Midbrain (tissue), 1 donor: ENCODE measurements at regions not wholly inside any gene's neighbourhood (a gene's known extent, or its start where the extent isn't known, plus 50 kb on each side); places are given as distances from the start of the nearest gene placed in this dataset.

Experiments used
- DNase-seq: peaks from one replicate; lab custom pipeline; 2025; lab: John Stamatoyannopoulos, UW

GRCh38 chr20:20881808-20882207 is 169.4 kb upstream of the RALGAPA2 start:
- DNase-seq: no peak

- no peak for DNase-seq
These were observed 164.6 kb upstream of the RALGAPA2 start for GRCh38 chr20:20877079-20877478.

GRCh38 chr20:20875716-20876115 is 163.3 kb upstream of the RALGAPA2 start:
- no peak for DNase-seq

- no peak for DNase-seq
These were observed 160.0 kb upstream of the RALGAPA2 start for GRCh38 chr20:20872428-20872827.

GRCh38 chr20:20869161-20869775 is 156.8 kb upstream of the RALGAPA2 start:
- no peak for DNase-seq

- peak; percentile 46 for DNase-seq
These were observed 152.1 kb upstream of the RALGAPA2 start for GRCh38 chr20:20864351-20865096.

GRCh38 chr20:20860078-20860806 is 147.8 kb upstream of the RALGAPA2 start:
- peak; percentile 94 for DNase-seq

- no peak for DNase-seq
These were observed 147.1 kb upstream of the RALGAPA2 start for GRCh38 chr20:20859510-20859909.

GRCh38 chr20:20856956-20857355 is 144.5 kb upstream of the RALGAPA2 start:
- no peak for DNase-seq

- no peak for DNase-seq
These were observed 143.9 kb upstream of the RALGAPA2 start for GRCh38 chr20:20856306-20856705.

- DNase-seq: no peak
These were observed 138.9 kb upstream of the RALGAPA2 start for GRCh38 chr20:20851385-20851784.

- DNase-seq: no peak
These were observed 138.0 kb upstream of the RALGAPA2 start for GRCh38 chr20:20850407-20850806.

- peak; percentile 84 for DNase-seq
These were observed 136.7 kb upstream of the RALGAPA2 start for GRCh38 chr20:20849161-20849560.

GRCh38 chr20:20847814-20848213 is 135.4 kb upstream of the RALGAPA2 start:
- DNase-seq: no peak

- DNase-seq: no peak
These were observed 131.5 kb upstream of the RALGAPA2 start for GRCh38 chr20:20843982-20844381.

GRCh38 chr20:20839771-20840170 is 127.3 kb upstream of the RALGAPA2 start:
- no peak for DNase-seq

GRCh38 chr20:20837574-20838021 is 125.2 kb upstream of the RALGAPA2 start:
- DNase-seq: peak; percentile 86

GRCh38 chr20:20836836-20837235 is 124.4 kb upstream of the RALGAPA2 start:
- DNase-seq: no peak

GRCh38 chr20:20835897-20836296 is 123.5 kb upstream of the RALGAPA2 start:
- no peak for DNase-seq

- DNase-seq: no peak
These were observed 121.6 kb upstream of the RALGAPA2 start for GRCh38 chr20:20834008-20834407.

- DNase-seq: no peak
These were observed 120.3 kb upstream of the RALGAPA2 start for GRCh38 chr20:20832715-20833114.

GRCh38 chr20:20831794-20832193 is 119.3 kb upstream of the RALGAPA2 start:
- DNase-seq: no peak

GRCh38 chr20:20829681-20830080 is 117.2 kb upstream of the RALGAPA2 start:
- DNase-seq: no peak
